Activated CD8-positive, alpha-beta memory T cell treated with anti-CD3 and anti-CD28 coated beads for 36 hours (primary cell): ENCODE measurements at regions not wholly inside any gene's neighbourhood (a gene's known extent, or its start where the extent isn't known, plus 50 kb on each side); places are given as distances from the start of the nearest gene placed in this dataset.

ENCODE experiments used
- CTCF ChIA-PET: fragments of 350-600 bp; sonication (Branson Sonifier 250); formaldehyde crosslinking; loops from one replicate; lab custom pipeline; 2021; ENCODE audit warnings: antibody characterized with exemption; lab: Charles Lee
- POLR2A ChIA-PET: fragments of 350-600 bp; sonication (Branson Sonifier 250); formaldehyde crosslinking; loops from one replicate; lab custom pipeline; 2021; ENCODE audit warnings: antibody characterized with exemption; lab: Charles Lee

- CTCF ChIA-PET, result no interaction called here
- POLR2A ChIA-PET, result no interaction called here
Measured at GRCh38 chr15:85932391-85932790, 137.7 kb upstream of the KLHL25 start.

- ChIA-PET POLR2A (no interaction called here), CTCF (no interaction called here)
Measured at GRCh38 chr15:85934691-85935090, 140.0 kb upstream of the KLHL25 start.

GRCh38 chr15:85935182-85935581 lies 140.5 kb upstream of the KLHL25 start:
- ChIA-PET POLR2A (no interaction called here), CTCF (no interaction called here)

- ChIA-PET CTCF (no interaction called here), POLR2A (no interaction called here)
Measured at GRCh38 chr15:85937661-85938060, 142.0 kb upstream of the AGBL1 start.

- CTCF ChIA-PET, result no interaction called here
- POLR2A ChIA-PET, result no interaction called here
Measured at GRCh38 chr15:85941186-85941855, 138.3 kb upstream of the AGBL1 start.

- ChIA-PET POLR2A (no interaction called here), CTCF (no interaction called here)
Measured at GRCh38 chr15:85942632-85943031, 137.0 kb upstream of the AGBL1 start.

- POLR2A ChIA-PET, result no interaction called here
- CTCF ChIA-PET, result no interaction called here
Measured at GRCh38 chr15:85943151-85943550, 136.5 kb upstream of the AGBL1 start.

GRCh38 chr15:85943791-85944190 lies 135.9 kb upstream of the AGBL1 start:
- ChIA-PET POLR2A (no interaction called here), CTCF (no interaction called here)

- POLR2A ChIA-PET, result no interaction called here
- CTCF ChIA-PET, result no interaction called here
Measured at GRCh38 chr15:85947021-85947420, 132.7 kb upstream of the AGBL1 start.

- ChIA-PET POLR2A (no interaction called here), CTCF (no interaction called here)
Measured at GRCh38 chr15:85947936-85948335, 131.7 kb upstream of the AGBL1 start.

GRCh38 chr15:85950101-85950500 lies 129.6 kb upstream of the AGBL1 start:
- CTCF ChIA-PET, result no interaction called here
- POLR2A ChIA-PET, result no interaction called here

- ChIA-PET POLR2A (no interaction called here), CTCF (no interaction called here)
Measured at GRCh38 chr15:85954586-85954985, 125.1 kb upstream of the AGBL1 start.

GRCh38 chr15:85955501-85956391 lies 123.9 kb upstream of the AGBL1 start:
- POLR2A ChIA-PET, result no interaction called here
- CTCF ChIA-PET, result no interaction called here

- ChIA-PET POLR2A (no interaction called here), CTCF (no interaction called here)
Measured at GRCh38 chr15:85956532-85957275, 123.0 kb upstream of the AGBL1 start.

GRCh38 chr15:85959611-85960010 lies 120.1 kb upstream of the AGBL1 start:
- ChIA-PET POLR2A (no interaction called here), CTCF (no interaction called here)

GRCh38 chr15:85960381-85960780 lies 119.3 kb upstream of the AGBL1 start:
- ChIA-PET CTCF (no interaction called here), POLR2A (no interaction called here)

GRCh38 chr15:85961821-85962220 lies 117.8 kb upstream of the AGBL1 start:
- ChIA-PET POLR2A (no interaction called here), CTCF (no interaction called here)

GRCh38 chr15:85963262-85963760 lies 116.4 kb upstream of the AGBL1 start:
- ChIA-PET CTCF (no interaction called here), POLR2A (no interaction called here)

GRCh38 chr15:85964471-85964870 lies 115.2 kb upstream of the AGBL1 start:
- ChIA-PET POLR2A (no interaction called here), CTCF (no interaction called here)

GRCh38 chr15:85967553-85967952 lies 112.1 kb upstream of the AGBL1 start:
- ChIA-PET CTCF (no interaction called here), POLR2A (no interaction called here)
